Bronchial epithelial cell (primary cell): ENCODE measurements at regions not wholly inside any gene's neighbourhood (a gene's known extent, or its start where the extent isn't known, plus 50 kb on each side); places are given as distances from the start of the nearest gene placed in this dataset.

ENCODE experiments used
- DNase-seq: peaks from one replicate; pipeline ENCODE4 v3.0.0-alpha.2; 2010; ENCODE audit warnings: low read depth
- FAIRE-seq: peaks from 2 replicates; lab custom pipeline; 2011; peaks lifted over from hg19 to GRCh38; lab: Jason Lieb, UNC
- H3K27me3 ChIP-seq: 2 replicates; pipeline ENCODE4 v1.5.1; 2011; ENCODE audit warnings: low read length; ENCODE audit not compliant: control insufficient read depth, insufficient read depth
- H3K36me3 ChIP-seq: 2 replicates; pipeline ENCODE4 v1.5.1; 2011; ENCODE audit warnings: low read length; ENCODE audit not compliant: control insufficient read depth, insufficient read depth
- H3K4me3 ChIP-seq: 2 replicates; pipeline ENCODE4 v1.5.1; 2011; ENCODE audit warnings: mild to moderate bottlenecking, low read depth, low read length, control low read depth
- CTCF ChIP-seq: IDR thresholded peaks from 2 replicates; pipeline ENCODE4 v1.5.1; 2011; ENCODE audit warnings: mild to moderate bottlenecking, moderate library complexity, low read length, control low read depth, inconsistent platforms; ENCODE audit not compliant: insufficient read depth, severe bottlenecking

GRCh38 chr17:5838661-5839300 is 231.4 kb upstream of the WSCD1 start:
- peak; percentile 40 for FAIRE-seq
- Histone ChIP-seq H3K36me3 (no peaks in the 10 kb centered on the region), H3K4me3 (no peak overlapping the region), H3K27me3 (no peaks in the 10 kb centered on the region)
- TF ChIP-seq CTCF: no peak
- no peak for DNase-seq

- no peak for FAIRE-seq
- no peak overlapping the region for H3K4me3 ChIP-seq
- H3K36me3 ChIP-seq: no peaks in the 10 kb centered on the region
- no peaks in the 10 kb centered on the region for H3K27me3 ChIP-seq
- no peak for TF ChIP-seq CTCF
- no peak for DNase-seq
These were observed 229.2 kb upstream of the WSCD1 start for GRCh38 chr17:5840811-5841446.

DNA sequence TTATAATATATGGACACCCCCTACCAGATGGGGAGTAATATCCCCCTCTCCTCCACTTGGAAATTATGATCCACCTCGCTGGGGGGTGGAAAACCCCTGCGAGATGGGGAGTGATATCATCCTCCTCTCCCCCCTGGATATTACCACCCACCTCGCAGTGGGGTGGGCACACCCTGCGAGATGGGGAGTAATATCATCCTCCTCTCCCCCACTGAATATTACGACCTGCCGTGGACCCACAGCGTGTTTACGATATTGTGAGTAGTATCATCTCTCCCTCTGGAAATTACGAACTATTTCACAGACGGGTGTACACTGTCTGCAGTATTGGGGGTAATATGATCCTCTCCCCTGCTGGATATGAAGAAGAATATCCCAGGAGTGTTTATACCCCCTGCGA is 228.3 kb upstream of the WSCD1 start:
- TF ChIP-seq CTCF: no peak
- Histone ChIP-seq H3K27me3 (no peaks in the 10 kb centered on the region), H3K36me3 (no peaks in the 10 kb centered on the region), H3K4me3 (no peak overlapping the region)
- DNase-seq (no peak), FAIRE-seq (no peak)

DNA sequence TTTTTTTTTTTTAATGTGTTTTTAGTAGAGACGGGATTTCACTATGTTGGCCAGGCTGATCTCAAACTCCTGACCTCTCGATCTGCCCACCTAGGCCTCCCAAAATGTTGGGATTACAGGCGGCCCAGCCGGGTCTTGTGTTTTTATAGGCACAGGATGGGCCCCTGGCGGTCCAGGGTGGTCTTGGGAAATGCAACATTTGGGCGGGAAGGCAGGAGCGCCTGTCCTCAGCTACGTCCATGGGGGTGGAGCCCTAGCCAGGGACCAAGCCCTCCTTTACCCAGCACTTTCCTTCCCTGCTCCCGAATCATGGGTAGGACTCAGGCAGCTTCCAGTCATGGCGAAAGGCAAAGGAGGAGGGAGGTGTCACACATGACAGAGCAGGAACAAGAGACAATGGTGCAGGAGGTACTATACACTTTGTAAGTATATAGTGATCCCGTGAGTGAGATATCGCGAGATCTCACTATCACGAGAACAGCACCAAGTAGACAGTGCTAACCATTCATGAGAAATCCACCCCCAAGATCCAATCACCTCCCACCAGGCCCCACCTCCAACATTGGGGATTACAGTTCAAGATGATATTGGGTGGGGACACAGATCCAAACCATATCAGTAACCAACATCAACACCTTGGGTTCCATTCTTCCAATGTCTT is 226.7 kb upstream of the WSCD1 start:
- FAIRE-seq (no peak), DNase-seq (no peak)
- Histone ChIP-seq H3K4me3 (no peak overlapping the region), H3K27me3 (no peaks in the 10 kb centered on the region), H3K36me3 (no peaks in the 10 kb centered on the region)
- TF ChIP-seq CTCF: no peak

GRCh38 chr17:5846001-5846400 is 224.2 kb upstream of the WSCD1 start:
- DNase-seq (no peak), FAIRE-seq (no peak)
- Histone ChIP-seq H3K36me3 (no peaks in the 10 kb centered on the region), H3K27me3 (no peaks in the 10 kb centered on the region), H3K4me3 (no peak overlapping the region)
- TF ChIP-seq CTCF: no peak
